ENCODE measurements at regions not wholly inside any gene's neighbourhood (a gene's known extent, or its start where the extent isn't known, plus 50 kb on each side); places are given as distances from the start of the nearest gene placed in this dataset.

- ATAC-seq = no peak
- Mint-ChIP-seq H3K27me3 (no peaks in the 10 kb centered on the region), H3K4me1 (no peaks in the 10 kb centered on the region), H3K9me3 (peaks cover 8% of the 10 kb centered on the region), H3K4me3 (no peak overlapping the region), H3K27ac (no peak overlapping the region), H3K36me3 (no peaks in the 10 kb centered on the region)
Observed at GRCh38 chr1:168876830-168877229, 147.8 kb upstream of the DPT start.

- no peak overlapping the region for H3K27ac Mint-ChIP-seq
- H3K9me3 Mint-ChIP-seq = peaks cover 6% of the 10 kb centered on the region
- H3K4me3 Mint-ChIP-seq = no peak overlapping the region
- H3K4me1 Mint-ChIP-seq = no peaks in the 10 kb centered on the region
- H3K27me3 Mint-ChIP-seq = no peaks in the 10 kb centered on the region
- H3K36me3 Mint-ChIP-seq = no peaks in the 10 kb centered on the region
- ATAC-seq = no peak
Observed at GRCh38 chr1:168879896-168880734, 151.1 kb upstream of the DPT start.

GRCh38 chr1:168881656-168882260 lies 152.8 kb upstream of the DPT start:
- H3K4me3 Mint-ChIP-seq = no peak overlapping the region
- no peak for ATAC-seq
- no peak overlapping the region for H3K27ac Mint-ChIP-seq
- H3K4me1 Mint-ChIP-seq = no peaks in the 10 kb centered on the region
- no peaks in the 10 kb centered on the region for H3K27me3 Mint-ChIP-seq
- H3K9me3 Mint-ChIP-seq = peaks cover 6% of the 10 kb centered on the region
- no peaks in the 10 kb centered on the region for H3K36me3 Mint-ChIP-seq

- H3K36me3 Mint-ChIP-seq = no peaks in the 10 kb centered on the region
- H3K27me3 Mint-ChIP-seq = no peaks in the 10 kb centered on the region
- H3K4me3 Mint-ChIP-seq = no peak overlapping the region
- no peaks in the 10 kb centered on the region for H3K4me1 Mint-ChIP-seq
- ATAC-seq = no peak
- H3K9me3 Mint-ChIP-seq = peaks cover 3% of the 10 kb centered on the region
- no peak overlapping the region for H3K27ac Mint-ChIP-seq
Observed at GRCh38 chr1:168887381-168887780, 158.4 kb upstream of the DPT start.

GRCh38 chr1:168888418-168888817 lies 159.4 kb upstream of the DPT start:
- Mint-ChIP-seq H3K4me1 (no peaks in the 10 kb centered on the region), H3K9me3 (peaks cover 3% of the 10 kb centered on the region), H3K4me3 (no peak overlapping the region), H3K27ac (no peak overlapping the region), H3K27me3 (no peaks in the 10 kb centered on the region), H3K36me3 (no peaks in the 10 kb centered on the region)
- ATAC-seq = no peak

- Mint-ChIP-seq H3K4me3 (no peak overlapping the region), H3K27ac (no peak overlapping the region), H3K27me3 (peaks cover 8% of the 10 kb centered on the region), H3K9me3 (no peaks in the 10 kb centered on the region), H3K4me1 (no peaks in the 10 kb centered on the region), H3K36me3 (no peaks in the 10 kb centered on the region)
- ATAC-seq = no peak
Observed at GRCh38 chr1:168892931-168893330, 163.9 kb upstream of the DPT start.

GRCh38 chr1:168893359-168893801 lies 164.4 kb upstream of the DPT start:
- no peak overlapping the region for H3K4me3 Mint-ChIP-seq
- H3K27me3 Mint-ChIP-seq = peaks cover 12% of the 10 kb centered on the region
- ATAC-seq = no peak
- no peaks in the 10 kb centered on the region for H3K36me3 Mint-ChIP-seq
- H3K27ac Mint-ChIP-seq = no peak overlapping the region
- no peaks in the 10 kb centered on the region for H3K4me1 Mint-ChIP-seq
- H3K9me3 Mint-ChIP-seq = no peaks in the 10 kb centered on the region

GRCh38 chr1:168894397-168894903 lies 165.4 kb upstream of the DPT start:
- H3K4me1 Mint-ChIP-seq = no peaks in the 10 kb centered on the region
- no peak overlapping the region for H3K4me3 Mint-ChIP-seq
- H3K9me3 Mint-ChIP-seq = no peaks in the 10 kb centered on the region
- H3K36me3 Mint-ChIP-seq = no peaks in the 10 kb centered on the region
- H3K27me3 Mint-ChIP-seq = peaks cover 12% of the 10 kb centered on the region
- no peak for ATAC-seq
- no peak overlapping the region for H3K27ac Mint-ChIP-seq

- peaks cover 12% of the 10 kb centered on the region for H3K27me3 Mint-ChIP-seq
- no peak overlapping the region for H3K4me3 Mint-ChIP-seq
- peaks cover 3% of the 10 kb centered on the region for H3K9me3 Mint-ChIP-seq
- H3K4me1 Mint-ChIP-seq = no peaks in the 10 kb centered on the region
- ATAC-seq = no peak
- H3K27ac Mint-ChIP-seq = no peak overlapping the region
- H3K36me3 Mint-ChIP-seq = no peaks in the 10 kb centered on the region
Observed at GRCh38 chr1:168897249-168897648, 168.2 kb upstream of the DPT start.

GRCh38 chr1:168903237-168903830 lies 174.3 kb upstream of the DPT start:
- no peaks in the 10 kb centered on the region for H3K4me1 Mint-ChIP-seq
- no peak for ATAC-seq
- H3K36me3 Mint-ChIP-seq = no peaks in the 10 kb centered on the region
- peaks cover 6% of the 10 kb centered on the region for H3K9me3 Mint-ChIP-seq
- no peaks in the 10 kb centered on the region for H3K27me3 Mint-ChIP-seq
- no peak overlapping the region for H3K4me3 Mint-ChIP-seq
- no peak overlapping the region for H3K27ac Mint-ChIP-seq

GRCh38 chr1:168905633-168906032 lies 176.6 kb upstream of the DPT start:
- Mint-ChIP-seq H3K4me1 (no peaks in the 10 kb centered on the region), H3K27ac (no peak overlapping the region), H3K36me3 (no peaks in the 10 kb centered on the region), H3K27me3 (no peaks in the 10 kb centered on the region), H3K4me3 (no peak overlapping the region), H3K9me3 (peaks cover 6% of the 10 kb centered on the region)
- no peak for ATAC-seq

GRCh38 chr1:168906367-168906766 lies 177.4 kb upstream of the DPT start:
- Mint-ChIP-seq H3K27ac (no peak overlapping the region), H3K4me3 (no peak overlapping the region), H3K9me3 (peaks cover 6% of the 10 kb centered on the region), H3K27me3 (no peaks in the 10 kb centered on the region), H3K4me1 (no peaks in the 10 kb centered on the region), H3K36me3 (no peaks in the 10 kb centered on the region)
- no peak for ATAC-seq

- peaks cover 3% of the 10 kb centered on the region for H3K9me3 Mint-ChIP-seq
- H3K4me1 Mint-ChIP-seq = no peaks in the 10 kb centered on the region
- H3K4me3 Mint-ChIP-seq = no peak overlapping the region
- H3K27me3 Mint-ChIP-seq = no peaks in the 10 kb centered on the region
- no peak for ATAC-seq
- no peaks in the 10 kb centered on the region for H3K36me3 Mint-ChIP-seq
- no peak overlapping the region for H3K27ac Mint-ChIP-seq
Observed at GRCh38 chr1:168907053-168907452, 178.0 kb upstream of the DPT start.

GRCh38 chr1:168907786-168908348 lies 178.9 kb upstream of the DPT start:
- H3K4me1 Mint-ChIP-seq = no peaks in the 10 kb centered on the region
- no peak overlapping the region for H3K27ac Mint-ChIP-seq
- H3K36me3 Mint-ChIP-seq = no peaks in the 10 kb centered on the region
- no peaks in the 10 kb centered on the region for H3K27me3 Mint-ChIP-seq
- H3K9me3 Mint-ChIP-seq = peaks cover 3% of the 10 kb centered on the region
- H3K4me3 Mint-ChIP-seq = no peak overlapping the region
- no peak for ATAC-seq

GRCh38 chr1:168910403-168910802 lies 181.4 kb upstream of the DPT start:
- Mint-ChIP-seq H3K27me3 (no peaks in the 10 kb centered on the region), H3K27ac (no peak overlapping the region), H3K4me3 (no peak overlapping the region), H3K36me3 (no peaks in the 10 kb centered on the region), H3K4me1 (no peaks in the 10 kb centered on the region), H3K9me3 (no peaks in the 10 kb centered on the region)
- ATAC-seq = no peak

Data from stimulated activated memory B cell treated with anti-CD40 and anti-IgM and Interleukin-4, amounts not matched to agents 10 μg/mL and 1 μg/mL and 100 μg/mL, for 72 hours (primary cell).